ENCODE measurements at regions not wholly inside any gene's neighbourhood (a gene's known extent, or its start where the extent isn't known, plus 50 kb on each side); places are given as distances from the start of the nearest gene placed in this dataset.

DNA sequence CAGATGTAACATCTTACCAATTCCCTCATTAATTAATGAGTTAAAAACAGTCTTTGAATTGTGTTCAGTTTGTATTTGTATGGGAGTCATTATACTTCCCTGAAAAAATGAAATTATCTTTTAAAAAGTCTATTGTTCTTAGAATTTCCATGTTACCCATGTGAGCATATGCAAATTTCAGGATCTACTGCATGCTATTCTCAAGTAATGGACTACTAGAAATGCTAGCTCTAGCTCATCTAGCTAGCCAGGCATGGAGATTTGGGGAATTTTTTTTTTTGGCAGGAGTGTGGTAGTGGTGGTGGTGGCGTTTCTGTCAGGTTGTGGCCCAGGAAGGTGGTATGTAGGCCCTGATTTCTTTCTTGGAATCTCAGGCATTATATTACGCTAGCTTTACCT is 218.4 kb downstream of the AEBP2 start:
- no peak for TF ChIP-seq CTCF (conservative IDR thresholded peaks at IDR 0.05 in 1 of 2, IDR thresholded peaks at IDR 0.05 in 1 of 2; ENCODE audit: extremely low read depth in 1 of 2, insufficient read depth in 1 of 2, low read depth in 1 of 2, low read length in 2 of 2)
- no peak for TF ChIP-seq EZH2 (IDR thresholded peaks at IDR 0.05; ENCODE audit: borderline replicate concordance, low read length)

All from mammary epithelial cell (primary cell).